ENCODE measurements at regions not wholly inside any gene's neighbourhood (a gene's known extent, or its start where the extent isn't known, plus 50 kb on each side); places are given as distances from the start of the nearest gene placed in this dataset.

DNA sequence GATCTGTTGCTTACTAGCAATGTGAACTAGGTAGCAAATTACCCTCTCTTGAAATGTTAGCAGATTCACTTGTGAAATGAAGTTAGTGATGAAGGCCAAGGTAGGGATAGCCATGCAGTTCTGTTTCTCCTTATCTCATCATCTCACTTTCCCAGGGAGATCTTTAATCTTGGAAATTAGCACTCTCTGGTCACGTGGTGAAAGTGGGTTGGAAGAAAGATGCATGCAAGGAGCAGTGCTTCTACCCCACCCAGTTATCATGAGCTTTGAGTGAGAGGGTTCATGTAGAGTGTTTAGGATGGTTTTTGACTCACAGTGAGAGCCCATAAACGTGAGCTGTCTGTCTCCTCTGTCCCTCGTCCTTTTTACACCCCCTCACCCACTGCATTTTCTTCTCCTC, 346.3 kb downstream of the QKI start:
- TF ChIP-seq, protein P1, sequence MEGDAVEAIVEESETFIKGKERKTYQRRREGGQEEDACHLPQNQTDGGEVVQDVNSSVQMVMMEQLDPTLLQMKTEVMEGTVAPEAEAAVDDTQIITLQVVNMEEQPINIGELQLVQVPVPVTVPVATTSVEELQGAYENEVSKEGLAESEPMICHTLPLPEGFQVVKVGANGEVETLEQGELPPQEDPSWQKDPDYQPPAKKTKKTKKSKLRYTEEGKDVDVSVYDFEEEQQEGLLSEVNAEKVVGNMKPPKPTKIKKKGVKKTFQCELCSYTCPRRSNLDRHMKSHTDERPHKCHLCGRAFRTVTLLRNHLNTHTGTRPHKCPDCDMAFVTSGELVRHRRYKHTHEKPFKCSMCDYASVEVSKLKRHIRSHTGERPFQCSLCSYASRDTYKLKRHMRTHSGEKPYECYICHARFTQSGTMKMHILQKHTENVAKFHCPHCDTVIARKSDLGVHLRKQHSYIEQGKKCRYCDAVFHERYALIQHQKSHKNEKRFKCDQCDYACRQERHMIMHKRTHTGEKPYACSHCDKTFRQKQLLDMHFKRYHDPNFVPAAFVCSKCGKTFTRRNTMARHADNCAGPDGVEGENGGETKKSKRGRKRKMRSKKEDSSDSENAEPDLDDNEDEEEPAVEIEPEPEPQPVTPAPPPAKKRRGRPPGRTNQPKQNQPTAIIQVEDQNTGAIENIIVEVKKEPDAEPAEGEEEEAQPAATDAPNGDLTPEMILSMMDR (IDR thresholded peaks at IDR 0.05; ENCODE audit: low read length): no peak
- TF ChIP-seq EZH2phosphoT487 (IDR thresholded peaks at IDR 0.05; ENCODE audit: low read length) (no peak), EZH2 (optimal IDR thresholded peaks at IDR 0.05; ENCODE audit: low read depth, low read length) (no peak)

All from MM.1S (cell line).